Hippocampal formation (tissue), 2 donors: ENCODE measurements at regions not wholly inside any gene's neighbourhood (a gene's known extent, or its start where the extent isn't known, plus 50 kb on each side); places are given as distances from the start of the nearest gene placed in this dataset.
"Not testable (repeated sequence)": the region's sequence is repeated elsewhere in the genome, so short reads cannot be mapped to it uniquely, and the experiment has no call there.

Experiments used
- DNase-seq, 2 donors: peaks; one replicate each; lab custom pipeline; 2025; lab: John Stamatoyannopoulos, UW

DNA sequence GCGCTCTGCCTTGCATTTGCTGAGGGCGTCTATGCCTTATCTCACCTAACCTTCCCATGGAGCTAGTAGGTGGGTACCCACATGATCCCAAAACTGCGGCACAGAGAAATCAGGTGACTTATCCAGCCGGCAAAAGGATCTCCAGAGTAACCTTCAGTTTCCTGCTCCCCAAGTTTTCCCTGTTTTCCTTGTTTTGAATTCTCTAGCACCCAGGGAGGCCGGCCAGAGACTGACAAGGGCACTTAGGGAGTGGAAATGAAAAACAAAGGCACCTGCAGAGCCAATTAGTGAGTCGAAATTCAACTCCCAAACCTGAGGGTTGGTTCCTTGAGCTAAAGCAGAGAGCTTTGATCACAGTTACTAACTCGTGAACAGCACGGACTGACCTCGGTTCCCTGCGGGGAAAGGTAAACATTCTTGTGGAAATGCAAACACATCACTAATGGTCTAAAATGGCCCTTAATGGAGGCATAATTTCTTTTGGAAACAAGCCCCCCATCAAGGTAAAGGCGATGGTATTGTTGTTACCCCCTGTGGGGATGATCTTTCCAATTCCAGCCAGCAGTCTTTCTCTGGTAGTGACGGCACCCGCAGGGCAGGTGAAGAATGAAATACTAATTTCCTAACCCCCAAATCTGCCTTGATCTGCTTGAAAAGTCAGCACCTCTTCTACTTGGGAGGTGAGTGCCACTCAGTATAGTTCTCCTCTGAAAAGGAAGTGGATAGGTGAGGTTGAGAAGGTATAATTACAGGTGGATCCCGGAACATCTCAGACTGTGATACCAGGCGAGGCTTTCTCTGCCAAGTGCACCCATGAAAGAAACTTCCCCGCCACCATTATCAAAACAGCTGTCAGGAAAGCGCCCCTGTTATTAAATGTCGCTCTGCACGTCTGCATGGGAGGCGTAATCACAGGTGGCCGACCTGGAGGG lies 365.6 kb upstream of the AUTS2 start:
- no peak for DNase-seq

DNA sequence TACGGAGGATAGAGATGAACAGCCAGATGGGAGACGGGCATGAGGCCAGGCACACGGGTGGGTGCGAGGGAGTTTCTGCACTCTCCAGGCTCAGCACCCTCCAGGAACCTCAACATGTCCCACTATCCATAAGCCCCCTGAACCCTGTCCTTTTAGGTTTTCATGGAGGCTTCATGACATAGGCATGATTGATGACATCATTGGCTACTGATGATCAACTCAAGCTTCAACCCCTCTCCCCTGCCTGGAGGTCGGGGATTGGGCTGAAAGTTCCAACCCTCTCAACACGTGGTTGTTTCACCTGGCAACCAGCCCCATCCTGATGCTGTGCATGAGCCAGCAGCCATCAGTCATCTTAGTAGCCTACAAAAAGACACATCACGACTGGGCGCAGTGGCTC lies 360.7 kb upstream of the AUTS2 start:
- DNase-seq = no peak

- DNase-seq = no peak
Observed at GRCh38 chr7:69243016-69243415, 355.3 kb upstream of the AUTS2 start.

DNA sequence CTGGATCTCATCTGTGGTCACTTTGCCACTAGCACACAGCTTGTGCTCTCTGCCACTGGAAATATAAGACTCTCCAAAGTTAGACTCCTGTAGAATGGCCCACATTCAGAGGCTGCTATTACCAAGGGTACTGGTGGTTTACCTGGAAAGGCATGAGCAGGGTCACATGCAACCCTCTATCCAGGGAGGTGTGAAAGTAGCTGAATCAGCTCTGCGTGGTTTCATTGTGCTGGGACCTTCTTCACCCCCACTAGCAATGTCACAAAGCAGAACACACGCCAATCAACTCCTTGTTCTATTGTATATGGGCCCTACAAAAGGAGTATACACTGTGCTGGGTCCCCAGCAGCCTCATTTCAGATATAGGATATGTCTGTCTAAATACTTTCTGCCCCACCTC lies 353.6 kb upstream of the AUTS2 start:
- no peak for DNase-seq

DNA sequence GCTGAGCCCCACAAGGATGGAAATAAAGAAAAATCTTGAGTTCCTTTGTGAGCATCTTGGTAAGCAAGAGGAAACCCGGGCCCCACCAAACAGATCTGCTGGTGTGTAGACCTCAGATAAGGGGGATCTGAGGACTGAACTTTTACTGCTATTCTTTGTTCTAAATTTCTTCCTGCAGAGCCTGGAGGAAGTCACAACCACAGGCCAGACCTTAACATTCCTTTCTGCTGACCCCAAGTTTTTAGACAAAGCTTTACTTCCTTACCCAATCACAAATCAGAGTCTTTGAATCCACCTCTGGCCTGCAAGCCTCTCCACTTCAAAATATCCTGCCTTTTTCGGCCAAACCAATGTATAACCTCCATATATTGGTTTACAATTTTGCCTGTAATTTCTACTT lies 352.6 kb upstream of the AUTS2 start:
- DNase-seq = peak in 1 of 2 donors; percentile 9

DNA sequence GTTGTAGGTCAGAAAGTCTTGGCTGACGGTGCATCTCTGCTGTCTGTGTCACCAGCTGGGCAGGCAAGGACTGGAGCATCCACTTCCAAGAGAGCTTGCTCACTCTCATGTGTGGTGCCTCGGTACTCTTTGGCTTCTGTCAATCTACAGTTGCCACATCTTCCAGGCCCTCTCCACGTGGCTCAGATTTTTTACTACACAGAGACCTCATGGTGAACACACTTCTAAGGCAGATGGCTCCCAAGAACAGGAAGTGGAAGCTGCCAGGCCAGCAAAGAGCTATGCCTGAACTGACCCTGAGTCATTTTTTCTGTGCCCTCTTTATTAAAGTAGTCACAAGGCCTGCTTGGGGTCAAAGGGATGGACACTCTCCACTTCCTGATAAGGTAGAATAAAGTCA lies 351.5 kb upstream of the AUTS2 start:
- DNase-seq = peak in 1 of 2 donors; percentile 21

GRCh38 chr7:69248382-69248828 lies 349.9 kb upstream of the AUTS2 start:
- DNase-seq = not testable (repeated sequence)

DNA sequence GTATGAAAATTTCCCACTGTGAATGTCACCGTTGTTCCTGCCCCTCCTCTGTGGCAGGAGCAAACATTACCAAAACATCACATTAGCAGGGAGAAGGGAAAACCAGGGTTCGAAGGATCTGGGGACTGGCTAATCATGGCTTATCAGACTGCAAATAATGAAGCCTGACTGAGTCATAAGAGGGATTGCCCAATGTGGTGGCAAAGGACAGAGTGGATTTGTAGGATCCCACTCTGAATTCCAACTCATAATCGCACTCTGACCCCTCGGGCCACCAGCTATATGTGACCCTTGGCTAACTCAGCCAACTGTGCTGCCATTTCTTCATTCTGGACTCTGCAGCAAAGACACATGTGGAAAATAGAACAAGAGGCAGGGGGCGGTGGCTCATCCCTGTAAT lies 347.3 kb upstream of the AUTS2 start:
- no peak for DNase-seq

DNA sequence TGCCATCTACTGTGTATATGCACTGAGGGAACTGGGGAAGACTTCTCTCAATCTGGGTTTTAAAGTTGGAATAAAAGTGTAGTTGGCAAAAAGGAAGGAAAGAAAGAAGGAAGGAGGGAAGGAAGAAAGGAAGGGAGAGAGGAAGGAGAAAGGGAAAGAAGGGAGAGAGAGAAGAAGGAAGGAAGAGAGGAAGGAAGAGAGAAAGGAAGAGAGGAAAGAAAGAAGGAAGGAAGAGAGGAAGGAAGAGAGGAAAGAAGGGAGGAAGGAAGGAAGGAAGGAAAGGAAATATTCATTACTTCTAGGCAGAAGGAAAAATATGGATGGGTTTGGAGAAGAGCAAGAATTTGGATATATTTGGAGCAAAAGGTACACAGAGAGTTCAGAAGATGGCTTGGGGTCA lies 343.6 kb upstream of the AUTS2 start:
- DNase-seq = no peak

DNA sequence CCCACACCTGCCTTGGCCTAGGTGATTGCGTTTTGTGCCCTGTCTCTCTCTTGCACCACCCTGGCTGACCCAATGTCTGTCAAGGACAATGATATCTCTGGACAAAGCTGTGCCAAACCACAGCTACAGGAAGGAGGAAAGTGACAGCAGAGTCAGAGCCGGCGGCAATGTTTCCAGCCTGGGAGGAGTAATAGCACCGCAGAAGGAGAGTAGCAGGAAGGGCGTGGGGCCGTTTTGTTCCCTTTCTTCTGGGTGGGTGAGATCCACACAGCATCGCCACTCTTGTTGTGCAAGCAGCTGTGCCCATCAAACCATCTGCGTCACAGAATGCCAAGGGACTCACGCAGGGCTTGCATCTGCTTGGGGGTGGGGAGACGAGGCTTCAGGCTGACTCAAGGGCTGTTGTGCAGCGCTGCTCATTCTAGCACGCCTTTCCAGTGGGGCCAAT lies 341.6 kb upstream of the AUTS2 start:
- peak in 1 of 2 donors; percentile 38 for DNase-seq

DNA sequence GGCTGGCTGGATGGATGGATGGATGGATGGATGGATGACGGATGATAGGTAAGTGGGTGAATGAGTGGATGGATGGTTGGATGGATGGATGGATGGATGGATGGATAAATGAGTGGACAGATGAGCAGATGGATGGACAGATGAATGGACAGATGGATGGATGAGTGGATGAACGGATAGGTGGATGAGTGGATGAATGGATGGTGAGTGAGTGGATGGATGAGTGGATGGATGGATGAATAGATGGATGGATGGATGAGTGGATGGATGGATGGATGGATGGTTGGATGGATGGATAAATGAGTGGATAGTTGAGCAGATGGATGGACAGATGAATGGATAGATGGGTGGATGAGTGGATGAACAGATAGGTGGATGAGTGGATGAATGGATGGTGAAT lies 340.7 kb upstream of the AUTS2 start:
- DNase-seq = no peak

DNA sequence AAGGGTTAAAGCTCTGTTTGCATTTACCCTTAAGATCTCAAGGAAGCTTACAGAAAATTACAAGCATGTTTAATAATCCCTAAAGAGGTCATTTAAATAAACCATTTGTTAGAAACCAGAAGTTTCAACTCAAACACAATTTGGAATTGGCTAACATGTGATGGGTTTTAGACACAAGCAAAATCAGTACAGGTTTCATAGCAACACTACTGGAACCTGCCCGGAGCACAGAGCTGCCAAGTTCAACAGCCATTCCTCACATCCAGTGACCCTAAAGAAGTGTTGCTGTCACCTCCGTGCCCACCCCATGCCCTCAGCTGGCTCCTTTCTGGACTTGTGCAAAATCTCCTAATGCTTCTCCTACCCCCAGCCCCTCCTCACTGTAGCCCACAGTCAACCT lies 338.8 kb upstream of the AUTS2 start:
- no peak for DNase-seq

- DNase-seq = no peak
Observed at GRCh38 chr7:69260023-69260422, 338.3 kb upstream of the AUTS2 start.

DNA sequence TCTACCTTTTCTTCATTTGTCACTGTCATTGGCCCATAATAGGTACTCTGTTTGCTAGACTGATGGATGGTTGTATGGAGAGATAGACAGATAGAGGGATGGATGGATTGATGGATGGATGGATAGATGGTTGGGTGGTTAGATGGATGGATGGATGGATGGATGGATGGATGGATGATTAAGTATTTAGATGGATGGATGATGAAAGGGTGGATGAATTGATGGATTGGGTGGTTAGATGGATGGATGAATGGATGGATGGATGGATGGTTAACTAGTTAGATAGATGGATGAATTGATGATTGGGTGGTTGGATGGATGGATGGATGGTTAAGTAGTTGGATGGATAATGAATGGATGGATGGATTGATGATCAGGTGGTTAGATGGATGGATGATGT lies 334.7 kb upstream of the AUTS2 start:
- no peak for DNase-seq

DNA sequence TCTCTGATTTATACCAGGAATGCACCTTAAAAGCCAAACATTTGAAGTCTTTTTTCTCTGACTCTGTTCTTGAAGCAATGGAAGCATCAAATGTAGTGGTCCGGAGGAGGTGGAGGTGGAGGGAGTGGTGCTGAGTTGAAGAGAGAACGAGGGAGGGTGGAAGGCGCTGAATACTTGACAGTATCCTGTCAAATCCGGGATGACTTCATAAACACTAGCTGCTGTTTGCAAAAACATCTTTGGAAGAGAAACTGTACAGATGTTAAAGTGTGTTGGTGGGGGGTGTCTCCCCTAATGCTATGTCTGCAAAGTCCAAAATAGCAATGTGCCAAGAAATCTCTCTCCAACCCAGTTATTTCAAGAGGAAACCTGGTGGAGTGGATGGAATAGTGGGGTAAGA lies 328.5 kb upstream of the AUTS2 start:
- no peak for DNase-seq

GRCh38 chr7:69272101-69272500 lies 326.2 kb upstream of the AUTS2 start:
- no peak for DNase-seq

GRCh38 chr7:69276011-69276729 lies 322.1 kb upstream of the AUTS2 start:
- DNase-seq = peak in 1 of 2 donors; percentile 1

DNA sequence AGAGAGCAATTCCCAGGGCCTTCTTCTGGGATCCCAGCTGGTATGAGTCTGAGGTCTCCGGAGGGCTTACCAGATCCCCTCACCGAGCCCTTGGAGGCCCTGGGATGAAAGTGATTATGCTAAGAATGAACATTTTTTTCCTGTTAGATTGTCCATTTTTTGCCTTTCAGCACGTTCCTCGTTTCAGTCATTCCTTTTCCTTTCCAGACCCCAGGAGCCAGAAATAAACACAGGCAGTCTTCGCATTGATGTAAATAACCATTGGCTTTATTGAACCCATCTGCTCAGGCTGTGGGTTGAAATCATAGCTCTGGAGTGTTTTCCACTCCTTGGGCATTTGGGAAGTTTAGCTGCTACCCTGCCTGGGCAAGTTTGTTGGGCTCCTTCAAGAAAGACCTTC lies 320.9 kb upstream of the AUTS2 start:
- DNase-seq = no peak

DNA sequence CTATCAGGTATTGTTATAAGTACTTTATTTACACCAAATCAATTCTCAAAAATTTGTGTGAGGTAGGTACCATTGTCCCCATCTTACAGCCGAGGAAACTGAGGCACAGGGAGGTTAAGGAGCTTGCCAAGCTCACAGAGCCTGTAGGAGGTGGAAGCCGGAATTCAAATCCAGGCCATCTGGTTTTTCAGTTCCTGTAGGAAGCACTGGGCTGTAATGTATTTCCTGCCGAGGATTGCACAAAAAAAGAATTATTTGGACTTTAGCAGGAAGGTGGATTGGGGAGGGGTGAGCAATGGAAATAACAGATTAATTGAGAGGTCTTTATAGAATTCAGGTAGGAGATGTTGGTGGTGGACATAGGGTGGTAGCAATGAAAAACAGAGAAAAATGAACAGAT lies 315.3 kb upstream of the AUTS2 start:
- DNase-seq = no peak

- DNase-seq = peak; percentile 31 to 58
Observed at GRCh38 chr7:69283421-69283820, 314.9 kb upstream of the AUTS2 start.

GRCh38 chr7:69285854-69286253 lies 312.4 kb upstream of the AUTS2 start:
- DNase-seq = no peak

- DNase-seq = no peak
Observed at GRCh38 chr7:69295977-69296376, 302.3 kb upstream of the AUTS2 start.

GRCh38 chr7:69301253-69301652 lies 297.0 kb upstream of the AUTS2 start:
- DNase-seq = no peak
